ENCODE measurements at regions not wholly inside any gene's neighbourhood (a gene's known extent, or its start where the extent isn't known, plus 50 kb on each side); places are given as distances from the start of the nearest gene placed in this dataset.

DNA sequence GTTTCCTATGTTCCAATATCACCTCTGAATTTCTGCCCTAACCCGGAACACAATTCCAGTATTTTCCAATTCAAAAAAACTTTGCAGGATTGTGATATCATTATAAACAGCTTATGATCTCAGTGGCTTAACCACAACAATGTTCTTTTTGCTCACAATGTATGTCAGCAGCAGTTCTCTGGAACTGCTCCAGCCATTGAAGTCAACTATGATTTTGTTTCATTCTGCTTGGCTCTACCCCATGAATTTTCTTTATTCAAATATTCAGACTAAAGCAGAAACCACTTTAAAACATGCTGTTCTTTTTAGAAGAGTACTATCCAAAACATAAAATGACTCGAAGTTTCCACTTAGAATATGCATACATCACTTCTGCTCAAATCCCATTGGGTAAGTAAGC, 1611.1 kb downstream of the ARAP2 start:
- H3K4me3 ChIP-seq (ENCODE audit: low read depth, low read length), result no peak overlapping the region
- DNase-seq (ENCODE audit: low read depth), result no peak
- TF ChIP-seq, protein P1, sequence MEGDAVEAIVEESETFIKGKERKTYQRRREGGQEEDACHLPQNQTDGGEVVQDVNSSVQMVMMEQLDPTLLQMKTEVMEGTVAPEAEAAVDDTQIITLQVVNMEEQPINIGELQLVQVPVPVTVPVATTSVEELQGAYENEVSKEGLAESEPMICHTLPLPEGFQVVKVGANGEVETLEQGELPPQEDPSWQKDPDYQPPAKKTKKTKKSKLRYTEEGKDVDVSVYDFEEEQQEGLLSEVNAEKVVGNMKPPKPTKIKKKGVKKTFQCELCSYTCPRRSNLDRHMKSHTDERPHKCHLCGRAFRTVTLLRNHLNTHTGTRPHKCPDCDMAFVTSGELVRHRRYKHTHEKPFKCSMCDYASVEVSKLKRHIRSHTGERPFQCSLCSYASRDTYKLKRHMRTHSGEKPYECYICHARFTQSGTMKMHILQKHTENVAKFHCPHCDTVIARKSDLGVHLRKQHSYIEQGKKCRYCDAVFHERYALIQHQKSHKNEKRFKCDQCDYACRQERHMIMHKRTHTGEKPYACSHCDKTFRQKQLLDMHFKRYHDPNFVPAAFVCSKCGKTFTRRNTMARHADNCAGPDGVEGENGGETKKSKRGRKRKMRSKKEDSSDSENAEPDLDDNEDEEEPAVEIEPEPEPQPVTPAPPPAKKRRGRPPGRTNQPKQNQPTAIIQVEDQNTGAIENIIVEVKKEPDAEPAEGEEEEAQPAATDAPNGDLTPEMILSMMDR (conservative IDR thresholded peaks at IDR 0.05; ENCODE audit: low read depth, low read length), result no peak

DNA sequence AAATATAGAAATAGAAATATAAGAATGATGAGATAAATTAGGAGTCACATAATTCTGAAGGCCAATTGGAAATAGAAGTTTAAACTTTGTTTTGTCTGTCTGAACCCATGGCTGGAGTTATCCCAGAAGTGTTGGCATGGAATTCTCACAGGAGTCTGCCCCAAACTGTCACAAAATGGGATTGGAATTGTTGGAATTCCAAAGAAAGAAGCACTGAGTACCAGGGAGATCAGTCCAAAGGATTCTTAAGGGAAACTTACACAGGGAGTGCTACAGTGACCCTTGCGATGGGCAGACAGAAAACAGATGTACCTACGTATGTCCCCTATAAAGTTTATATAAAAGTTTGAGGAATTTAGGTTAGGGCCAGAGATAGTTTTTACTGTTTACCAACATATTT, 1607.7 kb downstream of the ARAP2 start:
- no peak for DNase-seq (ENCODE audit: low read depth)
- TF ChIP-seq, protein P1 (conservative IDR thresholded peaks at IDR 0.05; ENCODE audit: low read depth, low read length), result no peak
- H3K4me3 ChIP-seq (ENCODE audit: low read depth, low read length), result no peak overlapping the region

DNA sequence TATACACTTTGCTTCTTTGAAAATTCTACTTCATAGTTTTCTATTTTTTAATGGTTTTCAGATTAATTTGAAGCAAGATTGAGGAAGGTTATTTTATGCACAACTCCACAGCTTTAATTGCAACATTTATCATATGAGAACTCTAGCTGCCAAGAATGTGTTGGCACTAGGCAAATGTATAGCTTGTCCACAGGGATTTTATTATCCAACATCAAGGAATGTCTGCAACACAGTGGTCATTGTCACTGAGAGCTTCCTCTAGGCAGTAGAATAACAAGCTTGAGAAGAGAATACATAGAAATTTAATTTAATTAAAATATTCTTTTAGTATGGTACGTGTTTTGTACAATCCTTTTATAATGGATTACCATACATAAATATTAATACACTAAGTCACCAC, 1600.8 kb downstream of the ARAP2 start:
- TF ChIP-seq, protein P1 (conservative IDR thresholded peaks at IDR 0.05; ENCODE audit: low read depth, low read length), result no peak
- H3K4me3 ChIP-seq (ENCODE audit: low read depth, low read length), result no peak overlapping the region
- no peak for DNase-seq (ENCODE audit: low read depth)

DNA sequence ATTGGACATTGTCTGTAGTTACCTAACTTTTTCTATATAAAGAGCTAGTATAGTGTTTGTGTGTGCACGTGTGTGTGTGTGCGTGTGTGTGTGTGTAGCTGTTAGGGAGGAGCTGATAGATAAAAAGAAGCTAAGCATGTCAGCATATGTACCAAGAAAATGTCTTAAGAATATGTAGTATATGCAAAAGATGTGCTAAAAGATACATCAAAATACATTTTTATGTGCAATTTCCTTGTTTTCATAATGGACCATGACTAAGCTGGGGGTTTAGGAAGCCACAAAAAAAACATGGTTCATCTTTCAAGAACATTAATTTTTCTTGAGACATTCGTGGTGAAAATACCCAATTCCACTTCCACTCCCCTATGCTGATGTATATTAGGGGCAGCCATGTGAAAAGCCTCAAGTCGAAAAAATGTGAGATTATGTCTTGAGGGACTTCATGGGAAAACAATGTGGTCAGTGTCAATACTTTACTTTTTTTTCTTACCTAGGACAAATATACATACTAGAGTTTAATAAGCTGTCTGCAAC, 1599.7 kb downstream of the ARAP2 start:
- H3K4me3 ChIP-seq (ENCODE audit: low read depth, low read length), result no peak overlapping the region
- TF ChIP-seq, protein P1 (conservative IDR thresholded peaks at IDR 0.05; ENCODE audit: low read depth, low read length), result no peak
- DNase-seq (ENCODE audit: low read depth), result no peak

DNA sequence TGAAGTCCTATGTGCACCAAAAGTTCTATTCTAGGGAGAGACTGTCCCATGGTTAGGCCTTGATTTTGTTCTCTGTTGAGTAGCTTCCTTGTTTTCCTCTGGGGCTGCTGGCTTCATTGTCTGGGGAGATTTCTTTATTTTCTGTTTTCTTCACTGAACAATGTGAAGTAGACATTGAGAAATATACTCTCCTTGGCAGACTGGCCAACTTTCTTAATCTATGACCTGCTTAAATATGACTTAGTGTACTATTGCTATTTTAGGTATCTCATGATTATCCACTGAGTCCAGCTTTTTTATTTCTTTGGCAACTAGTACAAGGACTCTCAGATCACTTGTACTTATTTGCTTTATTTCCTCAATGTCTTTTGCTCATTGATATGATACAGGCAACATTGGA, 1594.6 kb downstream of the ARAP2 start:
- no peak for DNase-seq (ENCODE audit: low read depth)
- TF ChIP-seq, protein P1 (conservative IDR thresholded peaks at IDR 0.05; ENCODE audit: low read depth, low read length), result no peak

DNA sequence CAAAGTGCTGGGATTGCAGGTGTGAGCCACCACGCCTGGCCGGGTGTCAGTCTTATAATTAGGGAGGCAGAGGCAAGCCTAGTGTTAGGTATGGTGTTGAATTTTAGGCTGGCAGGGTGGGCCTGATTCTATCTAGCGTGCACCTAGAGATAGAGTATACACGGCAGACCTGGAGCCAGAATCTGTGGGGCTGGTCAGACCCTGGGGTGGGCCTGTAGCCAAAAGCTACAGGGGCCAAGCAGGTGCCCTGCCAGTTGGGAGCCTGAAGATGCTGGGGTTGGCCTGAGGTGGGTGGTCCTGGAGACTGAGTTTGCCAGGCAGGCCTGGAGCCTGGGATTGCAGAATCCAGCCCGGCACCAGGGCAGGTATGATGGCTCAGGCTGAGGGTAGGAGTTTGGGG, 1580.3 kb downstream of the ARAP2 start:
- no peak overlapping the region for H3K4me3 ChIP-seq (ENCODE audit: low read depth, low read length)
- TF ChIP-seq, protein P1 (conservative IDR thresholded peaks at IDR 0.05; ENCODE audit: low read depth, low read length), result no peak
- no peak for DNase-seq (ENCODE audit: low read depth)

More for the DNA sequence above, 1594.6 kb downstream of the ARAP2 start:
- no peak overlapping the region for H3K4me3 ChIP-seq (ENCODE audit: low read depth, low read length)

DNA sequence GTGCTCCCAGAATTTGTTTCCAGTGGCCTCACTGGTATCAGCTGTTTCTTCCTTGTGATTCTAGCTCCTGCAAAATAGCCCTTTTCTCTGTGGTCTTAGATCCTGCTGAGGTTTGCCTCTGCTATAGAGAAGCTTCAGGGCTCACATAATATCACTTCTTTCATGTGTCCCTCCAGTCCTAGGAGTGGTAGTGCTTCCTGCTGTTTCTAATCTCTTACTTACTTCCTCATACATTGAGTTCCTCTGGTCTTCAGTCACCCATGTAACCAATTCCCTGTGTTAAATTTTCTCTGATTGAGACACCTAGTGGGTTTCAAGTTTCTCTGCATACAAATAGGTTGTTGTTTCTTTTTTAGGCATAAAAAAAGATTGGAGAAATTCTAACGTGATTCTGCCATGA, 1567.9 kb downstream of the ARAP2 start:
- no peak overlapping the region for H3K4me3 ChIP-seq (ENCODE audit: low read depth, low read length)
- TF ChIP-seq, protein P1 (conservative IDR thresholded peaks at IDR 0.05; ENCODE audit: low read depth, low read length), result no peak
- DNase-seq (ENCODE audit: low read depth), result no peak
